ENCODE measurements at regions not wholly inside any gene's neighbourhood (a gene's known extent, or its start where the extent isn't known, plus 50 kb on each side); places are given as distances from the start of the nearest gene placed in this dataset.

- POLR2A ChIA-PET = no interaction called here
- in situ Hi-C loops (cut with HindIII; ENCODE audit: extremely low pct_ligation_motif_present, low pct_unique_long_range_greater_than_20kb) (no loop called here), intact Hi-C loops (cut with micrococcal nuclease; ENCODE audit: unreplicated experiment) (no loop called here)
- no peaks in the 10 kb centered on the region for H3K9me3 ChIP-seq (ENCODE audit: low read length)
- no peak for DNase-seq (ENCODE audit: low spot score)
- no peak overlapping the region for H3K9ac ChIP-seq (ENCODE audit: insufficient read depth, low read depth, low read length)
- TF ChIP-seq RERE (CRISPR knock-in tag; IDR thresholded peaks at IDR 0.05; ENCODE audit: low read depth) (no peak), KDM6A (CRISPR knock-in tag; IDR thresholded peaks at IDR 0.05; ENCODE audit: low read depth) (no peak), LBX2 (CRISPR knock-in tag; IDR thresholded peaks at IDR 0.05; ENCODE audit: borderline replicate concordance) (no peak)
- H3K27me3 ChIP-seq (ENCODE audit: control insufficient read depth in 1 of 2, insufficient read depth in 2 of 2, low read length in 2 of 2) = no peaks in the 10 kb centered on the region
- ATAC-seq = no peak
- CTCF ChIA-PET (ENCODE audit: low intra/inter-chr PET ratio, low total read pairs) = no interaction called here
- no peaks in the 10 kb centered on the region for H3K4me1 ChIP-seq (ENCODE audit: insufficient read depth, low read length)
- no peaks in the 10 kb centered on the region for H4K20me1 ChIP-seq (ENCODE audit: insufficient read depth, low read length)
- H3K36me3 ChIP-seq (replicated peaks in 1 of 2; ENCODE audit: control insufficient read depth in 1 of 2, insufficient read depth in 2 of 2, low read length in 2 of 2) = no peaks in the 10 kb centered on the region
- no peaks in the 10 kb centered on the region for H3K79me2 ChIP-seq (ENCODE audit: insufficient read depth, low read length)
- H3K27ac ChIP-seq (ENCODE audit: extremely low read length, insufficient read depth, low read length) = no peak overlapping the region
- H3K4me3 ChIP-seq (replicated peaks in 1 of 3; ENCODE audit: insufficient read depth in 1 of 3, low read depth in 2 of 3, low read length in 3 of 3) = no peak overlapping the region
- BruUV-seq (replicated peaks) = no TSS peak
- FAIRE-seq = no peak
- no peak overlapping the region for H2AFZ ChIP-seq (ENCODE audit: low read length)
- no peak overlapping the region for H3K4me2 ChIP-seq (ENCODE audit: low read depth, low read length)
Observed at GRCh38 chr13:64930636-64931035, 2299.5 kb downstream of the PCDH9 start.
